WTC11 (cell line): ENCODE measurements at regions not wholly inside any gene's neighbourhood (a gene's known extent, or its start where the extent isn't known, plus 50 kb on each side); places are given as distances from the start of the nearest gene placed in this dataset.

Source experiments
- ATAC-seq: fragments of 200-7000 bp; cut with Tn5 transposase; 2 replicates; pipeline ENCODE4 v1.10.0; 2021; ENCODE audit warnings: mild to moderate bottlenecking, moderate library complexity
- CTCF ChIA-PET: fragments of 300-600 bp; sonication (Branson Sonifier 250); formaldehyde crosslinking; loops from one replicate; lab custom pipeline; 2021; ENCODE audit warnings: antibody characterized with exemption; lab: Charles Lee
- POLR2A ChIA-PET: fragments of 350-600 bp; sonication (Branson Sonifier 250); formaldehyde crosslinking; loops from one replicate; lab custom pipeline; 2021; ENCODE audit warnings: antibody characterized with exemption; lab: Charles Lee
- DNase-seq: peaks from one replicate; pipeline ENCODE4 v3.0.0; 2021; ENCODE audit warnings: low spot score
- H3K27ac Mint-ChIP-seq: 2 replicates; pipeline ENCODE4 v1.8.0; 2021; ENCODE audit warnings: mixed read lengths
- H3K27me3 Mint-ChIP-seq: 2 replicates; pipeline ENCODE4 v1.8.0; 2021; ENCODE audit warnings: low read depth, mild to moderate bottlenecking, moderate library complexity, mixed read lengths
- H3K36me3 Mint-ChIP-seq: 2 replicates; pipeline ENCODE4 v1.8.0; 2021; ENCODE audit warnings: mixed read lengths
- H3K4me1 Mint-ChIP-seq: 2 replicates; pipeline ENCODE4 v1.8.0; 2022; ENCODE audit warnings: mixed read lengths
- H3K4me3 Mint-ChIP-seq: 2 replicates; pipeline ENCODE4 v1.8.0; 2021; ENCODE audit warnings: mild to moderate bottlenecking, moderate library complexity, mixed read lengths
- H3K9me3 Mint-ChIP-seq: 2 replicates; pipeline ENCODE4 v1.8.0; 2021; ENCODE audit warnings: mixed read lengths
- CBFB ChIP-seq: sonication (generic); formaldehyde crosslinking; IDR thresholded peaks from 2 replicates; pipeline ENCODE4 v1.8.1; 2022; ENCODE audit warnings: mild to moderate bottlenecking, low read depth, missing genetic modification reagents
- CDX4 ChIP-seq: fragments of 250-450 bp; sonication (Bioruptor Pico); IDR thresholded peaks from 2 replicates; pipeline ENCODE4 v1.9.0; 2021; ENCODE audit warnings: moderate library complexity, mild to moderate bottlenecking, inconsistent platforms, borderline replicate concordance
- E2F4 ChIP-seq: sonication (generic); formaldehyde crosslinking; IDR thresholded peaks from 2 replicates; pipeline ENCODE4 v1.8.1; 2022; ENCODE audit warnings: low read depth, mild to moderate bottlenecking, moderate library complexity, missing genetic modification reagents, borderline replicate concordance
- ETV6 ChIP-seq: sonication (generic); formaldehyde crosslinking; IDR thresholded peaks from 2 replicates; pipeline ENCODE4 v1.8.1; 2022; ENCODE audit warnings: mild to moderate bottlenecking, missing genetic modification reagents
- IRF2 ChIP-seq: sonication (generic); formaldehyde crosslinking; IDR thresholded peaks from 2 replicates; pipeline ENCODE4 v1.8.0; 2022; ENCODE audit warnings: low read depth, missing genetic modification reagents, borderline replicate concordance
- NFYB ChIP-seq: sonication (generic); formaldehyde crosslinking; conservative IDR thresholded peaks from 2 replicates; pipeline ENCODE4 v1.8.0; 2022; ENCODE audit warnings: low read depth, missing genetic modification reagents
- NR3C1 ChIP-seq: sonication (generic); formaldehyde crosslinking; conservative IDR thresholded peaks from 2 replicates; pipeline ENCODE4 v1.8.1; 2023; ENCODE audit warnings: low read depth, mild to moderate bottlenecking, missing genetic modification reagents
- PRRX2 ChIP-seq: fragments of 250-450 bp; sonication (Bioruptor Pico); IDR thresholded peaks from 2 replicates; pipeline ENCODE4 v1.8.0; 2021; ENCODE audit warnings: mild to moderate bottlenecking
- SMAD4 ChIP-seq: sonication (generic); formaldehyde crosslinking; IDR thresholded peaks from 2 replicates; pipeline ENCODE4 v1.8.0; 2022; ENCODE audit warnings: mild to moderate bottlenecking, missing genetic modification reagents
- SP1 ChIP-seq: sonication (generic); formaldehyde crosslinking; conservative IDR thresholded peaks from 2 replicates; pipeline ENCODE4 v1.8.1; 2022; ENCODE audit warnings: missing genetic modification reagents
- STAT6 ChIP-seq: sonication (generic); formaldehyde crosslinking; conservative IDR thresholded peaks from 2 replicates; pipeline ENCODE4 v1.8.1; 2023; ENCODE audit warnings: mild to moderate bottlenecking, low read depth, missing genetic modification reagents, moderate library complexity
- TEAD1 ChIP-seq: sonication (generic); formaldehyde crosslinking; IDR thresholded peaks from 2 replicates; pipeline ENCODE4 v1.8.0; 2022; ENCODE audit warnings: mild to moderate bottlenecking, missing genetic modification reagents
- ZMAT4 ChIP-seq: fragments of 250-450 bp; sonication (Bioruptor Pico); IDR thresholded peaks from 2 replicates; pipeline ENCODE4 v1.9.0; 2021; ENCODE audit warnings: mild to moderate bottlenecking
- ZNF121 ChIP-seq: sonication (generic); formaldehyde crosslinking; IDR thresholded peaks from 2 replicates; pipeline ENCODE4 v1.8.0; 2023; ENCODE audit warnings: missing genetic modification reagents
- ZNF263 ChIP-seq: sonication (generic); formaldehyde crosslinking; IDR thresholded peaks from 2 replicates; pipeline ENCODE4 v1.8.1; 2022; ENCODE audit warnings: low read depth, mild to moderate bottlenecking, moderate library complexity, missing genetic modification reagents
- ZNF396 ChIP-seq: fragments of 250-450 bp; sonication (Bioruptor Pico); IDR thresholded peaks from 2 replicates; pipeline ENCODE4 v1.8.0; 2021; ENCODE audit warnings: mild to moderate bottlenecking, moderate library complexity, borderline replicate concordance
- ZNF423 ChIP-seq: fragments of 250-450 bp; sonication (Bioruptor Pico); IDR thresholded peaks from 2 replicates; pipeline ENCODE4 v2.1.2; 2022; ENCODE audit warnings: mild to moderate bottlenecking, moderate library complexity
- TF ChIP-seq, protein P1 (sequence below): sonication (generic); formaldehyde crosslinking; IDR thresholded peaks from 2 replicates; pipeline ENCODE4 v1.8.0; 2023; ENCODE audit warnings: missing genetic modification reagents, mild to moderate bottlenecking, borderline replicate concordance

DNA sequence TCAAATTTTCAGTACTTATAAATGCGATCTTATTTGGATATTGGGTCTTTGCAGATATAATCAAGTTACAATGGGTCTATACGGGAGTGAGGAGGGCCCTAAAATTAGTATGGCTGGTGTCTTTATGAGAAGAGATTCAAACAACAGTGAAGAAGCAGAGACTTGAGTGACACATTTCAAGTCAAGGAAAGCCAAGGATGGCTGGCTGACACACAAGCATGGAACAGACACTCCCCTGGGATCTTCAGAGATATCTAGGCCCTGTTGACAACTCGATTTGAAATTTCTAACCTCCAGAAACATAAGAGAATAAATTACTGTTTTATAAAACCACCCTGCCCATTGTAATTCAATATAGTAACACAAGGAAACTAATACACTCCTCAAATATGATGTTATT lies 1886.0 kb upstream of the PCDH7 start (continued):
- TF ChIP-seq STAT6 (no peak), E2F4 (CRISPR knock-in tag) (no peak), NFYB (no peak)

GRCh38 chr4:28835501-28835900 lies 1884.7 kb upstream of the PCDH7 start:
- Mint-ChIP-seq H3K27me3 (no peaks in the 10 kb centered on the region), H3K36me3 (no peaks in the 10 kb centered on the region), H3K27ac (no peak overlapping the region), H3K4me1 (peaks cover 12% of the 10 kb centered on the region), H3K4me3 (no peak overlapping the region), H3K9me3 (peaks cover 7% of the 10 kb centered on the region; the same call in 1 of the 2 replicates)
- POLR2A ChIA-PET: interaction anchor here (0.7 kb wide), 1 partner anchor 97 kb away, joined by 7 read pairs; no protein-coding TSS in a partner anchor
- TF ChIP-seq PRRX2 (no peak), NR3C1 (CRISPR knock-in tag) (no peak), ZNF121 (CRISPR knock-in tag) (no peak), SMAD4 (no peak), SP1 (CRISPR knock-in tag) (no peak), IRF2 (no peak), ZMAT4 (CRISPR knock-in tag) (no peak), CDX4 (CRISPR knock-in tag) (no peak), ZNF396 (CRISPR knock-in tag) (no peak), ZNF423 (no peak)
- TF ChIP-seq, protein P1, sequence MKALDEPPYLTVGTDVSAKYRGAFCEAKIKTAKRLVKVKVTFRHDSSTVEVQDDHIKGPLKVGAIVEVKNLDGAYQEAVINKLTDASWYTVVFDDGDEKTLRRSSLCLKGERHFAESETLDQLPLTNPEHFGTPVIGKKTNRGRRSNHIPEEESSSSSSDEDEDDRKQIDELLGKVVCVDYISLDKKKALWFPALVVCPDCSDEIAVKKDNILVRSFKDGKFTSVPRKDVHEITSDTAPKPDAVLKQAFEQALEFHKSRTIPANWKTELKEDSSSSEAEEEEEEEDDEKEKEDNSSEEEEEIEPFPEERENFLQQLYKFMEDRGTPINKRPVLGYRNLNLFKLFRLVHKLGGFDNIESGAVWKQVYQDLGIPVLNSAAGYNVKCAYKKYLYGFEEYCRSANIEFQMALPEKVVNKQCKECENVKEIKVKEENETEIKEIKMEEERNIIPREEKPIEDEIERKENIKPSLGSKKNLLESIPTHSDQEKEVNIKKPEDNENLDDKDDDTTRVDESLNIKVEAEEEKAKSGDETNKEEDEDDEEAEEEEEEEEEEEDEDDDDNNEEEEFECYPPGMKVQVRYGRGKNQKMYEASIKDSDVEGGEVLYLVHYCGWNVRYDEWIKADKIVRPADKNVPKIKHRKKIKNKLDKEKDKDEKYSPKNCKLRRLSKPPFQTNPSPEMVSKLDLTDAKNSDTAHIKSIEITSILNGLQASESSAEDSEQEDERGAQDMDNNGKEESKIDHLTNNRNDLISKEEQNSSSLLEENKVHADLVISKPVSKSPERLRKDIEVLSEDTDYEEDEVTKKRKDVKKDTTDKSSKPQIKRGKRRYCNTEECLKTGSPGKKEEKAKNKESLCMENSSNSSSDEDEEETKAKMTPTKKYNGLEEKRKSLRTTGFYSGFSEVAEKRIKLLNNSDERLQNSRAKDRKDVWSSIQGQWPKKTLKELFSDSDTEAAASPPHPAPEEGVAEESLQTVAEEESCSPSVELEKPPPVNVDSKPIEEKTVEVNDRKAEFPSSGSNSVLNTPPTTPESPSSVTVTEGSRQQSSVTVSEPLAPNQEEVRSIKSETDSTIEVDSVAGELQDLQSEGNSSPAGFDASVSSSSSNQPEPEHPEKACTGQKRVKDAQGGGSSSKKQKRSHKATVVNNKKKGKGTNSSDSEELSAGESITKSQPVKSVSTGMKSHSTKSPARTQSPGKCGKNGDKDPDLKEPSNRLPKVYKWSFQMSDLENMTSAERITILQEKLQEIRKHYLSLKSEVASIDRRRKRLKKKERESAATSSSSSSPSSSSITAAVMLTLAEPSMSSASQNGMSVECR (CRISPR knock-in tag): no peak
- no peak for DNase-seq
- no peak for ATAC-seq
- CTCF ChIA-PET: no interaction called here

GRCh38 chr4:28842271-28842670 lies 1877.9 kb upstream of the PCDH7 start:
- no peaks in the 10 kb centered on the region for H3K36me3 Mint-ChIP-seq
- H3K9me3 Mint-ChIP-seq: peaks cover 14% of the 10 kb centered on the region; the same call in 1 of the 2 replicates
- TF ChIP-seq TEAD1 (CRISPR knock-in tag) (no peak), CBFB (CRISPR knock-in tag) (no peak), ETV6 (no peak), ZNF263 (no peak)
- TF ChIP-seq, protein P1 (CRISPR knock-in tag): no peak

More at GRCh38 chr4:28842271-28842670, 1877.9 kb upstream of the PCDH7 start:
- Mint-ChIP-seq H3K27me3 (no peaks in the 10 kb centered on the region), H3K4me3 (no peak overlapping the region), H3K4me1 (no peaks in the 10 kb centered on the region), H3K27ac (no peak overlapping the region)
- DNase-seq (no peak), ATAC-seq (no peak)
- CTCF ChIA-PET: no interaction called here
- POLR2A ChIA-PET: no interaction called here
